Urinary bladder (tissue), 3 donors: ENCODE measurements at regions not wholly inside any gene's neighbourhood (a gene's known extent, or its start where the extent isn't known, plus 50 kb on each side); places are given as distances from the start of the nearest gene placed in this dataset.
"Not testable (repeated sequence)": the region's sequence is repeated elsewhere in the genome, so short reads cannot be mapped to it uniquely, and the experiment has no call there.

Experiments
- DNase-seq: peaks from one replicate; pipeline ENCODE4 v3.0.0-alpha.2; 2015; ENCODE audit errors: extremely low spot score
- H3K27ac ChIP-seq: one replicate; pipeline ENCODE4 v1.5.1; 2013; ENCODE audit warnings: low read depth, mild to moderate bottlenecking, moderate library complexity
- H3K36me3 ChIP-seq: one replicate; pipeline ENCODE4 v1.6.1; 2013; ENCODE audit warnings: mild to moderate bottlenecking, moderate library complexity; ENCODE audit not compliant: insufficient read depth
- H3K4me1 ChIP-seq: one replicate; pipeline ENCODE4 v1.6.1; 2013; ENCODE audit warnings: mild to moderate bottlenecking, moderate library complexity; ENCODE audit not compliant: insufficient read depth
- H3K4me3 ChIP-seq: one replicate; pipeline ENCODE4 v1.5.1; 2013; ENCODE audit warnings: low read depth, low read length
- WGBS: extraction: QIAGEN DNeasy Blood & Tissue Kit; methylation state at CpG from one replicate; pipeline ENCODE4 v1.1.7; 2013; 5-methylcytosine and 5-hydroxymethylcytosine counted together
- donor health status: healthy with polysubstance abuse.
- donor health status: healthy.

DNA sequence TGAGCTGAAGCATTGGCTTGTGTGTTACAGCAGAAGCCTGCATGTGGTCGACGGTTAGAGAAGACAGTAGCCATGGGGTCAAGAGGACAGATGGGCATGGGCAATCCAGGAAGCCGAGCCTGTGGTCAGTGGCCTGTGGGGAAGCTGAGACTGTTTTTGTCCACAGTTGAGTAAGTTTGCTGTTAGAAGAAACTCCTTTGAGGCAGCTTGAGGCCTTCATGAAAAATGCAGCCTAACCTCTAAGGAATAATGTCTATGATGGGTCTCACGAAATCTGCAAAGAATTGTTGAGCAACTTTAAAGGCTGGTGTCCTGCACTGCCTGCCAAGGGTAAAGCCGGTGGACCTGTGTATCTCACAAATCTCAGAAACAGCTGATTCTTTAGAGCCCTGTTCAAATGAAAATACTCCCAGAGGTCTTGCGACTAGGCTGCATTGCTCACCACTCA lies 322.4 kb downstream of the SETD4 start:
- no peak overlapping the region for H3K27ac ChIP-seq
- H3K36me3 ChIP-seq = no peaks in the 10 kb centered on the region
- 42% methylated on average over 6 of the region's 6 CpGs for WGBS
- H3K4me1 ChIP-seq = no peaks in the 10 kb centered on the region
- H3K4me3 ChIP-seq = no peak overlapping the region
- DNase-seq = no peak

- H3K27ac ChIP-seq = no peak overlapping the region
- no peaks in the 10 kb centered on the region for H3K4me1 ChIP-seq
- 47% methylated on average over 4 of the region's 4 CpGs for WGBS
- no peaks in the 10 kb centered on the region for H3K36me3 ChIP-seq
- no peak overlapping the region for H3K4me3 ChIP-seq
- no peak for DNase-seq
Measured at GRCh38 chr21:35737449-35737848, 322.9 kb downstream of the SETD4 start.

DNA sequence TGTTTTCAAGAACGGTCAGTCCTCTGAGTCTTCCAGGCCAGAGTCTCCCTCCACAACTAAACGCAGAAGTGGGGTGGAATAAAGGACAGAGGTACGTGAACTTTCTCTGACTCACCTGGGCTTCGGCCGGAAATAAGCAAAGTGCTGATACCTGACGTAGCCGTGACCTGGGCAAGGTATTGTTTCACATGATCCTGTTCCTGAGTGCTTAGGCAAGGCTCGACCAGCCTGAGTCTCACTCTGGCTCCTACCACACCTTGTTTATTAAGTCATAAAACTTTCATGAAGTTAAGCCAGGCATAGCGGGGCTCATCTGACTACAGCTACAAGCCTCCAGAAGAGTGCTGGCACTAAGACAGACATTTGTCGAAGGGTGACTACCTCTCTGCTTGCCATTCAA lies 327.5 kb downstream of the SETD4 start:
- Histone ChIP-seq H3K36me3 (no peaks in the 10 kb centered on the region), H3K27ac (no peak overlapping the region), H3K4me3 (no peak overlapping the region), H3K4me1 (no peaks in the 10 kb centered on the region)
- no peak for DNase-seq
- 73% methylated on average over 10 of the region's 10 CpGs for WGBS

GRCh38 chr21:35730325-35730724 lies 330.0 kb downstream of the SETD4 start:
- H3K4me1 ChIP-seq = no peaks in the 10 kb centered on the region
- 87% methylated on average over 8 of the region's 8 CpGs for WGBS
- no peaks in the 10 kb centered on the region for H3K36me3 ChIP-seq
- H3K4me3 ChIP-seq = no peak overlapping the region
- no peak overlapping the region for H3K27ac ChIP-seq
- DNase-seq = no peak

- DNase-seq = no peak
- no peak overlapping the region for H3K4me3 ChIP-seq
Measured at GRCh38 chr21:35727830-35728229, 332.5 kb downstream of the SETD4 start.

GRCh38 chr21:35724156-35724555 lies 336.2 kb downstream of the SETD4 start:
- Histone ChIP-seq H3K4me3 (no peak overlapping the region), H3K36me3 (no peaks in the 10 kb centered on the region), H3K27ac (no peak overlapping the region), H3K4me1 (no peaks in the 10 kb centered on the region)
- WGBS = 86% methylated on average over 4 of the region's 4 CpGs
- DNase-seq = no peak

More at GRCh38 chr21:35727830-35728229, 332.5 kb downstream of the SETD4 start:
- WGBS = 61% methylated on average over 2 of the region's 2 CpGs
- no peaks in the 10 kb centered on the region for H3K4me1 ChIP-seq
- H3K27ac ChIP-seq = no peak overlapping the region
- H3K36me3 ChIP-seq = no peaks in the 10 kb centered on the region

DNA sequence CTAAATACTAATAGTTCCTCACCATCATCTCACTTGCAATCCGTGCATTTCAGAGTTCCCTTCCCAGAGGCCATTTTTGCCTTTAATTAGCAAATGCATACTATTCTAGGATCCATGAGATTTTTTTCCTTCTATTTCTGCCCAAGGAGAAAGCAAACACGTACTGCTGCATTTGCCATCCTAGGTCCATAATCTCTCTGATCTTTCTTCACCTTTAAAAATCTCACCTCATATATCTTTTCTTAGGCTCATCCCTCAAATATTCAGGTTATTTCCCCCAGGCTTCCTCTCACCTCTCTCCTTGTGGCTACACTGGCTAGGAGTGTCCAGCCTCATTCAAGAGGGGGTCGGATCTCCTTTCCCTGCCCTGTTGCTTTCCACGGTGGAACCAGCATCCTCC lies 338.6 kb downstream of the SETD4 start:
- Histone ChIP-seq H3K4me3 (no peak overlapping the region), H3K4me1 (no peaks in the 10 kb centered on the region), H3K36me3 (no peaks in the 10 kb centered on the region), H3K27ac (no peak overlapping the region)
- WGBS = 89% methylated on average over 4 of the region's 4 CpGs
- DNase-seq = no peak

- WGBS = 43% methylated on average over 6 of the region's 6 CpGs
- no peaks in the 10 kb centered on the region for H3K4me1 ChIP-seq
- H3K27ac ChIP-seq = no peak overlapping the region
- no peak for DNase-seq
- H3K36me3 ChIP-seq = no peaks in the 10 kb centered on the region
- H3K4me3 ChIP-seq = no peak overlapping the region
Measured at GRCh38 chr21:35720208-35720731, 340.1 kb downstream of the SETD4 start.

DNA sequence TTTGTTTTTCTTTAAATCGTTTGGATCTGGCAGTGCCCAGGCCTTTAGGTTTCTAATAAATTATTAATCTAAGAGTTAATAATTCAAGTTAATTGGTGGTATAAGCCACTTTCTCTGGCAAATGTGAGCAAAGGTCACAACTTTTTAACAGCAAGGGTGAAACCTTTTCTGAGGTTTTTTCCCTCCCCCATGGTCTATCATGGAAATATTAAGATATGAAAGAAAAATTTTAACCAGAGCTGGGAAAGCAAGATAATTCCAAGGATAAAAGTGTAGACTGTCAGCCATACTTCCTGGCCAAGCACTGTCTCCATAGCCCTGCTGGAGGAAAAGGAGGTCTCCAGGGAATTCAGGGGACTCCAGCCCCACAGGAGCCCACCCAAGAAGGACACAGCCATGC lies 341.2 kb downstream of the SETD4 start:
- 80% methylated on average over 1 of the region's 1 CpG for WGBS
- DNase-seq = no peak
- Histone ChIP-seq H3K27ac (no peak overlapping the region), H3K4me3 (no peak overlapping the region), H3K4me1 (no peaks in the 10 kb centered on the region), H3K36me3 (no peaks in the 10 kb centered on the region)

DNA sequence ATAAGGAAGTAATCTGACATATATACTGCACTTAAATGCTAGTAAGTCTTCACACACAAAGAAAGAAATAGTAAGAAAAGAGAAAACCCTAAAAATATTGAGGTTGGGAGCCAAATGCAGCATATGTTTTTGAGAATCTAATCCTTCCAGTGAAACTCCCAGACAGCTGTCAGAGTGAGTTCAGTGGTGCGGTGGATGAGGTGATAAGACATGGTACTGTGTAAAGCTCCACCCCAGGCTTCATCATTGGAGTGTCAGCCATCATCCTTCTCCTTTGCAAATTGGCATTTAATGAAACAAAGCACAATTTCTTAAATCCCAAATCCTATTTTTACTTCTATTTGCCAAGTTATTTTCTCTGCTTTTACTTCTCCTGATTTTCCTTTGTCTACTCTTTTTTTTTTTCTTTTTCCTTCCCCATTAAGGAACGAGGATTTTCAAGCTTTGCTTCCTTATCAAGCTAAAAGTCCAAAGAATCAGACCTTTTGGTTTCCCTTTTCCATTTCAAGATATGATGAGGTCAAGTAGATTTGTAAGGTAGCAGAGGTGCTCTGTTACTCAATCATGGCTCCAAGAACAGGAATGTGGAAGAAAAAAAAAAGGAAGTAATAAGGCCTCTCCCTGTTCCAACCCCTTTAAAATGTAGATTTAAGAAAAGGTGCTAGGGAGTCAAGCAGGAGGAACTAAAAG lies 343.3 kb downstream of the SETD4 start:
- 46% methylated on average over 2 of the region's 2 CpGs for WGBS

DNA sequence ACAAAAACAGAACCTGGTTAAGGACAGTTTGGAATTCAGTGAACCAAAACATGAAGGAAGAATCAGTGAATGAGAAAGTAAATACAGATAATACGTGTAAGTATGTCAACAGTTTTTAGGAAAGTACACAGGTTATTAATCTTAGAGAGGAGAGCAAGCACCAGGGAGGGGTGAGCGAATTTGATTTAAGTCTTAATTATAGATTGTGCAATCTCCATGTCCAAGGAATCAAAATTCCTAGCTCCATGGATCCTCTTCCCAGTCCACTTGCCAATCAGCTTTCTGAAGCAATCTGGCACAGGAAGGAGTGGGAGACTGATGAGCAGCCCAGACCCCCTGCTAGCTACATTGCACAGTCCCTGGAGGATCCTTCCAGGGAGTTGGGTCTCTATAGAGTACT lies 346.4 kb downstream of the SETD4 start:
- no peak overlapping the region for H3K4me3 ChIP-seq
- H3K36me3 ChIP-seq = no peaks in the 10 kb centered on the region
- DNase-seq = no peak
- H3K4me1 ChIP-seq = no peaks in the 10 kb centered on the region
- no peak overlapping the region for H3K27ac ChIP-seq
- 85% methylated on average over 2 of the region's 2 CpGs for WGBS

More for the DNA sequence above, 343.3 kb downstream of the SETD4 start:
- no peak overlapping the region for H3K27ac ChIP-seq
- H3K36me3 ChIP-seq = no peaks in the 10 kb centered on the region
- no peak for DNase-seq
- H3K4me1 ChIP-seq = no peaks in the 10 kb centered on the region
- no peak overlapping the region for H3K4me3 ChIP-seq

DNA sequence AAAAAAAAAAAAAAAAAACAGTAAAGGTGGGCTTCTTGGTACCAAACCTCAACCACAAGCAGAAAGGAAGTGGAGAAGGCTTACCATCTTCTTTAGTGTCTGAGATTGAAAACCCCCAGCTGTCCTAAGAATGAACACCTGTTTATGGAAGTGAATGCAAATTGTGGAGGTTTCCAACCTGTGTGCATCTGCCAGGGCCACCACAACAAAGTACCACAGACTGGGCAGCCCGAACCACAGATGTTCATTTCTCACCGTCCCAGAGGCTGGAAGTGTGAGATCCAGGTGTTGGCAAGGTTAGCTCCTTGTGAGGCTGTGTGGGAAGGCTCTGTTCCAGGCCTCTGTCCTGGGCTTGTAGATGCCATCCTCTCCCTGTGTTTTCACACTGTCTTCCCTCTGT lies 348.7 kb downstream of the SETD4 start:
- no peak for DNase-seq
- Histone ChIP-seq H3K4me1 (no peaks in the 10 kb centered on the region), H3K36me3 (no peaks in the 10 kb centered on the region), H3K27ac (no peak overlapping the region), H3K4me3 (no peak overlapping the region)
- 74% methylated on average over 2 of the region's 2 CpGs for WGBS

DNA sequence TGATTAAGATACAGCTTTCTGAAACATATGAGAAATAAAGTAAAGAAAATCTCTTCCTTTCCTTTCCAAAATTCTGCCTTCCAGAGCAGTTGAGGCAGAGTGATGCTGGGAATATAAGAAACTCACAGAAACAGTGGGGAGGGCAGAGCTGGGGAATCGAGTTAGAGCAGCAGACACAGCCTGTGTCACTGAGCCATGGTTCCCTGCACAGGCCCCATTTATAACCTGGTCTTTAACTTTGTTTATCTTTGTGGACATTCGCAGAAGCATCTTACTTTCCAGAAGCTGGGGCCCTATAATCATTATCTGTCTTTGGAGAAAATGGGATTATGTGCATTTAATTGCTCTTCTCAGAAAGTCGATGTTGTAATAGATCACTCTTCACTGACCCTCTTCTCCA lies 349.1 kb downstream of the SETD4 start:
- no peaks in the 10 kb centered on the region for H3K4me1 ChIP-seq
- 37% methylated on average over 3 of the region's 3 CpGs for WGBS

DNA sequence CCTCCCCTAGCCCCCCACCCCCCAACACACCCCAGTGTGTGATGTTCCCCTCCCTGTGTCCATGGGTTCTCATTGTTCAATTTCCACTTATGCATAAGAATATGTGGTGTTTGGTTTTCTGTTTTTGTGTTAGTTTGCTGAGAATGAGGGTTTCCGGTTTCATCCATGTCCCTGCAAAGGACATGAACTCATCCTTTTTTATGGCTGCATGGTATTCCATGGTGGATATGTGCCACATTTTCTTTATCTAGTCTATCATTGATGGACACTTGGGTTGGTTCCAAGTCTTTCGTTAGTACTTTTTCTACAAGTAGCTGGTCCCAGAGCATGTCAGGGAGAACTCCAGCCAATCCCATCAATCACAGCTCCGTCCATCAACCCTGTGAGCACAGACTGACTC lies 350.3 kb downstream of the SETD4 start:
- DNase-seq, H3K4me3 ChIP-seq, H3K27ac ChIP-seq, H3K36me3 ChIP-seq, H3K4me1 ChIP-seq: not testable (repeated sequence)
- 87% methylated on average over 3 of the region's 3 CpGs for WGBS

More for the DNA sequence above, 349.1 kb downstream of the SETD4 start:
- DNase-seq = no peak
- Histone ChIP-seq H3K27ac (no peak overlapping the region), H3K36me3 (no peaks in the 10 kb centered on the region), H3K4me3 (no peak overlapping the region)
